ENCODE measurements at regions not wholly inside any gene's neighbourhood (a gene's known extent, or its start where the extent isn't known, plus 50 kb on each side); places are given as distances from the start of the nearest gene placed in this dataset.

DNA sequence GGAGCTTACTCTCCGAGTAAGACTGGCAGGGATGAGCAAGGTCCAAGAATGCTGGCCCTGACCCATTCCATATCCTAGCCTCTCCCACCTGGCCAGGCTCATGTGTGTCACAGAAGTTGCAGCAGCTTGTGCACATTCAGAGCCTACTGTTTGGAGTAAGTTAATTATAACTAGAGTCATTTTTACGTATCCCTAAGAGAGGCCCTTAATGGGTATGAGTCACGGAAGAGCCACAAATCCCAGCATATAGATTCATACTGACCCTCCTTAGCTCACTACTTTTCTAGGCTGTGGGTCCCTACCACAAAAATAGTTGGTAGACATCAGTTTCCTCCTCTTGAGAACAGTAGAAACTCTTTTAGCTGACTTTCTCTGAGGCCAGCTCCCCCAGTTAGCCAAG, 118.3 kb upstream of the FRG1 start:
- no peaks in the 10 kb centered on the region for H3K4me1 ChIP-seq
- no peaks in the 10 kb centered on the region for H3K36me3 ChIP-seq
- no peaks in the 10 kb centered on the region for H3K9me3 ChIP-seq
- ATAC-seq, result no peak
- no peak for TF ChIP-seq CTCF (IDR thresholded peaks at IDR 0.05)
- H3K27ac ChIP-seq, result no peak overlapping the region
- no peak overlapping the region for H3K4me3 ChIP-seq
- intact Hi-C loops (cut with DNase I), result no loop called here
- H3K27me3 ChIP-seq, result no peaks in the 10 kb centered on the region
- DNase-seq, result no peak

DNA sequence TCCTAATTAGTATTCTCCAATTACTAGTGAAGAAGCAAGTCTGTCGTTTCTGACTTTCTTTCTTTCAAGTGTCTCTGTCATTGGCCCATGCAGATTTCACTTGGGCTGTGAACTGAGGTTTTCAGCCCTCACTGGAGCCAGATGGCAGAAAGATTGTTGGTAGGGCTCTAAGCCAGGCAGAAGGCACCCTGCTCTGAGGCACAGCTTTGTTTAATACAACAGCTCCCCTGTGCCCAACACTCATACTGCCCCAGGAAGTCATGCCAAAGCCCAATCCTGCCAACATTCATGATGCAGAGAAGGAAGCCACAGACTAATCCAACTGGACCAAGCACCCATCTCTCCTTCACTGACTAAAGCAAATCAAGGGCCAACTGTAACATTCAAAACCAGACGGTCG, 117.1 kb upstream of the FRG1 start:
- H3K27ac ChIP-seq, result no peak overlapping the region
- TF ChIP-seq CTCF (IDR thresholded peaks at IDR 0.05), result no peak
- H3K4me1 ChIP-seq, result no peaks in the 10 kb centered on the region
- ATAC-seq (no peak), DNase-seq (no peak)
- intact Hi-C loops (cut with DNase I), result no loop called here
- H3K36me3 ChIP-seq, result no peaks in the 10 kb centered on the region
- no peak overlapping the region for H3K4me3 ChIP-seq
- no peaks in the 10 kb centered on the region for H3K27me3 ChIP-seq
- no peaks in the 10 kb centered on the region for H3K9me3 ChIP-seq

GRCh38 chr4:189825466-189825865, 115.2 kb upstream of the FRG1 start:
- Histone ChIP-seq H3K27me3 (no peaks in the 10 kb centered on the region), H3K36me3 (no peaks in the 10 kb centered on the region), H3K9me3 (no peaks in the 10 kb centered on the region), H3K27ac (no peak overlapping the region), H3K4me3 (no peak overlapping the region), H3K4me1 (no peaks in the 10 kb centered on the region)
- no peak for ATAC-seq
- no peak for TF ChIP-seq CTCF (IDR thresholded peaks at IDR 0.05)
- intact Hi-C loops (cut with DNase I), result no loop called here
- no peak for DNase-seq

GRCh38 chr4:189826657-189827056, 114.0 kb upstream of the FRG1 start:
- Histone ChIP-seq H3K9me3 (no peaks in the 10 kb centered on the region), H3K4me1 (no peaks in the 10 kb centered on the region), H3K36me3 (no peaks in the 10 kb centered on the region), H3K4me3 (no peak overlapping the region), H3K27ac (no peak overlapping the region), H3K27me3 (no peaks in the 10 kb centered on the region)
- intact Hi-C loops (cut with DNase I), result no loop called here
- no peak for DNase-seq
- TF ChIP-seq CTCF (IDR thresholded peaks at IDR 0.05), result no peak
- ATAC-seq, result no peak

DNA sequence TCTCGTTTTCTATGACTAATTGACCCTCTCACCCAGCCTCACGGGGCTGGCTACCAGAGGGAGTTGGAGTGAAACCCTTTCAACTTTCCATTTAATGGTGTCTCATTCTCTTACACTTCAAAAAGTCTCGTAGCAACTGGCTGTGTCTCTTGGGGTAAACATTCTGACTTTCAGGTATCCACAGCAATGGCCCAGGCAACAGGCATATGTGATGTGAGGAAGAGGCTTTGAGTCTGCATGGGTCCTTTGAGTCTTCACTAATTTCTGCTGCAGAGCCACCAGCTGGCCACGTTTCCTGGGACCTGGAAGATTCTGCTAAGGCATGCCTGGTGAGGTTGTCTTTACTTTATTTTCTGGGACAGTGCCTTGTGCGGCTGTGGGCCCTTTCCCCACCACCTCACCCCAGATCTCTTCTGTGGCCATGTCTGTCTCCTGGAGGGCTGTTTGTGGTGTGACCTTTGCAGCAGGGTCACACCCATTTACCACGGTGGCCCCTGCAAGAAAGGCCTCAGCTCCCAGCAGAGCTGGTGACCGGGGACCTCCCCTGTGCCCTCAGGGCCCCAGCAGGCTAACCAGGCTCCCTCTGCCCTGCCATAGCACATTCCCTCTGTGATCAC, 112.5 kb upstream of the FRG1 start:
- TF ChIP-seq CTCF (IDR thresholded peaks at IDR 0.05), result no peak
- Histone ChIP-seq H3K4me1 (no peaks in the 10 kb centered on the region), H3K9me3 (no peaks in the 10 kb centered on the region), H3K4me3 (no peak overlapping the region), H3K27ac (no peak overlapping the region), H3K36me3 (no peaks in the 10 kb centered on the region), H3K27me3 (no peaks in the 10 kb centered on the region)
- peak; percentile 14 for ATAC-seq
- intact Hi-C loops (cut with DNase I), result no loop called here
- no peak for DNase-seq

GRCh38 chr4:189832528-189832927, 108.1 kb upstream of the FRG1 start:
- Histone ChIP-seq H3K4me3 (no peak overlapping the region), H3K27me3 (no peaks in the 10 kb centered on the region), H3K9me3 (no peaks in the 10 kb centered on the region), H3K4me1 (no peaks in the 10 kb centered on the region), H3K36me3 (no peaks in the 10 kb centered on the region), H3K27ac (no peak overlapping the region)
- DNase-seq (no peak), ATAC-seq (no peak)
- intact Hi-C loops (cut with DNase I), result no loop called here
- TF ChIP-seq CTCF (IDR thresholded peaks at IDR 0.05), result no peak
